Kidney (tissue), 13 donors: ENCODE measurements at regions not wholly inside any gene's neighbourhood (a gene's known extent, or its start where the extent isn't known, plus 50 kb on each side); places are given as distances from the start of the nearest gene placed in this dataset.
A peak's percentile ranks its signal among the peaks of the same experiment; 100 is the strongest.

ENCODE experiments used
- DNase-seq, 5 donors: peaks; one replicate each; pipeline ENCODE4 v3.0.0-alpha.2; 2013 to 2020
- FAIRE-seq: peaks from 2 replicates; lab custom pipeline; 2012; peaks lifted over from hg19 to GRCh38; lab: Jason Lieb, UNC
- H3K27ac ChIP-seq, 2 donors: one replicate each; pipeline ENCODE4 v1.7.0; 2013; ENCODE audit warnings: low read depth in 2 of 2, low read length in 2 of 2, inconsistent platforms in 1 of 2
- H3K27me3 ChIP-seq: one replicate; pipeline ENCODE4 v1.7.1; 2013; ENCODE audit warnings: low read length, inconsistent platforms; ENCODE audit not compliant: control insufficient read depth, insufficient read depth
- H3K36me3 ChIP-seq, 3 donors: one replicate each; pipeline versions ENCODE4 v1.7.0 to v1.7.1; 2013; ENCODE audit warnings: low read length in 3 of 3, control low read depth in 1 of 3, inconsistent platforms in 1 of 3; ENCODE audit not compliant: insufficient read depth in 3 of 3, control insufficient read depth in 2 of 3
- H3K4me1 ChIP-seq, 3 donors: one replicate each; pipeline versions ENCODE4 v1.7.0 to v1.7.1; 2013; ENCODE audit warnings: low read length in 3 of 3, inconsistent platforms in 1 of 3, low read depth in 1 of 3; ENCODE audit not compliant: control insufficient read depth in 2 of 3, insufficient read depth in 2 of 3
- H3K4me3 ChIP-seq, 3 donors: one replicate each; pipeline versions ENCODE4 v1.7.0 to v1.8.1; 2013; ENCODE audit warnings: low read length in 3 of 3, control low read depth in 1 of 3, inconsistent platforms in 1 of 3
- H3K9ac ChIP-seq, 3 donors: one replicate each; pipeline versions ENCODE4 v1.7.0 to v1.7.1; 2013; ENCODE audit warnings: low read length in 3 of 3, control low read depth in 1 of 3, inconsistent platforms in 1 of 3
- H3K9me3 ChIP-seq, 3 donors: one replicate each; pipeline versions ENCODE4 v1.7.0 to v1.7.1; 2013; ENCODE audit warnings: low read length in 3 of 3, control low read depth in 1 of 3, inconsistent platforms in 1 of 3; ENCODE audit not compliant: control insufficient read depth in 2 of 3, insufficient read depth in 1 of 3
- CTCF ChIP-seq: IDR thresholded peaks from 3 replicates; pipeline ENCODE4 v1.5.1; 2012; ENCODE audit warnings: mild to moderate bottlenecking, moderate library complexity, borderline replicate concordance; ENCODE audit not compliant: insufficient read depth; ENCODE audit errors: extremely low read depth
- intact Hi-C: fragments of 100-400 bp; cut with DNase I; formaldehyde crosslinking; loops from one replicate; pipeline ENCODE4 v1.11.1; 2022
- donor health status: control.
- donor health status: control.
- donor health status: control.
- donor health status: control.
- donor health status: control.
- donor health status: DM: yes; HTN: yes; CAD: no.
- donor health status: Normal renal cell carcinoma (clear cell type).

- no peak overlapping the region for H3K4me3 ChIP-seq
- intact Hi-C loops, result no loop called here
- H3K9ac ChIP-seq, result no peak overlapping the region
- H3K4me1 ChIP-seq, result no peaks in the 10 kb centered on the region
- DNase-seq (peak in 2 of 5 donors; percentile 53 to 73), FAIRE-seq (peak; percentile 46)
- H3K27me3 ChIP-seq, result no peaks in the 10 kb centered on the region
- no peak overlapping the region for H3K27ac ChIP-seq
- H3K9me3 ChIP-seq, result no peaks in the 10 kb centered on the region
- TF ChIP-seq CTCF, result no peak
- no peaks in the 10 kb centered on the region for H3K36me3 ChIP-seq
These were observed 370.7 kb upstream of the MGMT start for GRCh38 chr10:129096065-129096984.

GRCh38 chr10:129097776-129098330, 369.2 kb upstream of the MGMT start:
- Histone ChIP-seq H3K4me1 (no peaks in the 10 kb centered on the region), H3K27ac (no peak overlapping the region), H3K36me3 (no peaks in the 10 kb centered on the region), H3K9ac (no peak overlapping the region), H3K4me3 (no peak overlapping the region), H3K27me3 (no peaks in the 10 kb centered on the region), H3K9me3 (no peaks in the 10 kb centered on the region)
- FAIRE-seq (no peak), DNase-seq (no peak)
- TF ChIP-seq CTCF, result no peak
- intact Hi-C loops, result no loop called here

GRCh38 chr10:129098517-129098916, 368.5 kb upstream of the MGMT start:
- no peak overlapping the region for H3K4me3 ChIP-seq
- no peaks in the 10 kb centered on the region for H3K36me3 ChIP-seq
- H3K9ac ChIP-seq, result no peak overlapping the region
- no peaks in the 10 kb centered on the region for H3K9me3 ChIP-seq
- TF ChIP-seq CTCF, result no peak
- FAIRE-seq (no peak), DNase-seq (no peak)
- intact Hi-C loops, result no loop called here
- H3K27ac ChIP-seq, result no peak overlapping the region
- H3K4me1 ChIP-seq, result no peaks in the 10 kb centered on the region
- H3K27me3 ChIP-seq, result no peaks in the 10 kb centered on the region
